ENCODE measurements at regions not wholly inside any gene's neighbourhood (a gene's known extent, or its start where the extent isn't known, plus 50 kb on each side); places are given as distances from the start of the nearest gene placed in this dataset.
"Not testable (repeated sequence)": the region's sequence is repeated elsewhere in the genome, so short reads cannot be mapped to it uniquely, and the experiment has no call there.

DNA sequence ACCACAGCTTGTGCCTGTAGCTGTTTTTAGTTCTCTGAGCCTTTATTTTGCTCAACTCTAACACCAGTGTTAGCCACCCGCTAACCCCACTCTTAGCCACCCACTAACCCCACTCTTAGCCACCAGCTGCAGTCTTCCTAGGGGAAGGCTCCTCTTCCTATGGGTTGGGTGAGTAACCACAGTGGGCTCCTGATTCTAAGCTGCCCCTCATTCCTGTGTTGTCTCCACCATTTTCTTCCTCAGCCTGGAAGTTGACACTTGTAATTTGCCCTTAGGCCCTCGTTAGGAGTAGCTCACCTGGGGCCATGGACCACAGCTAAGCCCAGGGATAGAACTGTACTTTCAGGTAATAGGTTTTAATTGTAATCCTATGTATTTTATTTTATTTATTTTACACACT, 782.9 kb upstream of the TPTE start:
- H3K27ac ChIP-seq (ENCODE audit: low read depth, low read length), result no peak overlapping the region
- H3K9me2 ChIP-seq (replicated peaks; ENCODE audit: insufficient read depth, low read length), result no peaks in the 10 kb centered on the region
- H3K9me3 ChIP-seq (ENCODE audit: insufficient read depth, low read length), result peaks cover 16% of the 10 kb centered on the region; the same call in 1 of the 2 replicates
- no peak overlapping the region for H2AFZ ChIP-seq (ENCODE audit: low read depth, low read length, severe bottlenecking)
- H3K4me2 ChIP-seq (ENCODE audit: low read depth, low read length, poor library complexity, severe bottlenecking), result no peak overlapping the region
- H3K27me3 ChIP-seq (ENCODE audit: low read length), result no peaks in the 10 kb centered on the region
- no peaks in the 10 kb centered on the region for H3F3A ChIP-seq (ENCODE audit: insufficient read depth)
- no peak overlapping the region for H3K4me3 ChIP-seq (ENCODE audit: insufficient read depth, low read length, poor library complexity, severe bottlenecking)
- H3K79me2 ChIP-seq (ENCODE audit: insufficient read depth, low read length), result no peaks in the 10 kb centered on the region
- H3K9ac ChIP-seq (ENCODE audit: low read length), result no peak overlapping the region
- TF ChIP-seq EZH2phosphoT487 (conservative IDR thresholded peaks at IDR 0.05; ENCODE audit: low read length), result no peak
- TF ChIP-seq, protein P1, sequence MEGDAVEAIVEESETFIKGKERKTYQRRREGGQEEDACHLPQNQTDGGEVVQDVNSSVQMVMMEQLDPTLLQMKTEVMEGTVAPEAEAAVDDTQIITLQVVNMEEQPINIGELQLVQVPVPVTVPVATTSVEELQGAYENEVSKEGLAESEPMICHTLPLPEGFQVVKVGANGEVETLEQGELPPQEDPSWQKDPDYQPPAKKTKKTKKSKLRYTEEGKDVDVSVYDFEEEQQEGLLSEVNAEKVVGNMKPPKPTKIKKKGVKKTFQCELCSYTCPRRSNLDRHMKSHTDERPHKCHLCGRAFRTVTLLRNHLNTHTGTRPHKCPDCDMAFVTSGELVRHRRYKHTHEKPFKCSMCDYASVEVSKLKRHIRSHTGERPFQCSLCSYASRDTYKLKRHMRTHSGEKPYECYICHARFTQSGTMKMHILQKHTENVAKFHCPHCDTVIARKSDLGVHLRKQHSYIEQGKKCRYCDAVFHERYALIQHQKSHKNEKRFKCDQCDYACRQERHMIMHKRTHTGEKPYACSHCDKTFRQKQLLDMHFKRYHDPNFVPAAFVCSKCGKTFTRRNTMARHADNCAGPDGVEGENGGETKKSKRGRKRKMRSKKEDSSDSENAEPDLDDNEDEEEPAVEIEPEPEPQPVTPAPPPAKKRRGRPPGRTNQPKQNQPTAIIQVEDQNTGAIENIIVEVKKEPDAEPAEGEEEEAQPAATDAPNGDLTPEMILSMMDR (IDR thresholded peaks at IDR 0.05; ENCODE audit: insufficient read depth, low read length, poor library complexity, severe bottlenecking), result no peak
- H4K20me1 ChIP-seq (ENCODE audit: low read depth, low read length), result no peaks in the 10 kb centered on the region
- no peaks in the 10 kb centered on the region for H3K36me3 ChIP-seq (ENCODE audit: low read length)

GRCh38 chr21:9739240-9739639, 782.1 kb upstream of the TPTE start:
- Histone ChIP-seq H3F3A (ENCODE audit: insufficient read depth) (no peaks in the 10 kb centered on the region), H3K4me3 (ENCODE audit: insufficient read depth, low read length, poor library complexity, severe bottlenecking) (no peak overlapping the region), H3K9me2 (replicated peaks; ENCODE audit: insufficient read depth, low read length) (no peaks in the 10 kb centered on the region), H3K4me2 (ENCODE audit: low read depth, low read length, poor library complexity, severe bottlenecking) (no peak overlapping the region), H3K79me2 (ENCODE audit: insufficient read depth, low read length) (no peaks in the 10 kb centered on the region), H3K27ac (ENCODE audit: low read depth, low read length) (no peak overlapping the region), H4K20me1 (ENCODE audit: low read depth, low read length) (no peaks in the 10 kb centered on the region), H3K9ac (ENCODE audit: low read length) (no peak overlapping the region), H3K9me3 (ENCODE audit: insufficient read depth, low read length) (peaks cover 14% of the 10 kb centered on the region; the same call in 1 of the 2 replicates), H2AFZ (ENCODE audit: low read depth, low read length, severe bottlenecking) (no peak overlapping the region), H3K27me3 (ENCODE audit: low read length) (no peaks in the 10 kb centered on the region), H3K36me3 (ENCODE audit: low read length) (no peaks in the 10 kb centered on the region)
- no peak for TF ChIP-seq EZH2phosphoT487 (conservative IDR thresholded peaks at IDR 0.05; ENCODE audit: low read length)
- TF ChIP-seq, protein P1 (IDR thresholded peaks at IDR 0.05; ENCODE audit: insufficient read depth, low read length, poor library complexity, severe bottlenecking), result no peak

GRCh38 chr21:9740177-9740941, 781.0 kb upstream of the TPTE start:
- H3K27me3 ChIP-seq (ENCODE audit: low read length); H3K79me2 ChIP-seq (ENCODE audit: insufficient read depth, low read length); H3K36me3 ChIP-seq (ENCODE audit: low read length); H2AFZ ChIP-seq (ENCODE audit: low read depth, low read length, severe bottlenecking); H3K9ac ChIP-seq (ENCODE audit: low read length); H3F3A ChIP-seq (ENCODE audit: insufficient read depth); H4K20me1 ChIP-seq (ENCODE audit: low read depth, low read length); H3K4me2 ChIP-seq (ENCODE audit: low read depth, low read length, poor library complexity, severe bottlenecking); H3K4me3 ChIP-seq (ENCODE audit: insufficient read depth, low read length, poor library complexity, severe bottlenecking); H3K9me2 ChIP-seq (replicated peaks; ENCODE audit: insufficient read depth, low read length); H3K27ac ChIP-seq (ENCODE audit: low read depth, low read length): not testable (repeated sequence)
- H3K9me3 ChIP-seq (ENCODE audit: insufficient read depth, low read length), result 0 out of 2 replicates have a peak, but pooled peaks cover 12% of the 10 kb centered on the region

DNA sequence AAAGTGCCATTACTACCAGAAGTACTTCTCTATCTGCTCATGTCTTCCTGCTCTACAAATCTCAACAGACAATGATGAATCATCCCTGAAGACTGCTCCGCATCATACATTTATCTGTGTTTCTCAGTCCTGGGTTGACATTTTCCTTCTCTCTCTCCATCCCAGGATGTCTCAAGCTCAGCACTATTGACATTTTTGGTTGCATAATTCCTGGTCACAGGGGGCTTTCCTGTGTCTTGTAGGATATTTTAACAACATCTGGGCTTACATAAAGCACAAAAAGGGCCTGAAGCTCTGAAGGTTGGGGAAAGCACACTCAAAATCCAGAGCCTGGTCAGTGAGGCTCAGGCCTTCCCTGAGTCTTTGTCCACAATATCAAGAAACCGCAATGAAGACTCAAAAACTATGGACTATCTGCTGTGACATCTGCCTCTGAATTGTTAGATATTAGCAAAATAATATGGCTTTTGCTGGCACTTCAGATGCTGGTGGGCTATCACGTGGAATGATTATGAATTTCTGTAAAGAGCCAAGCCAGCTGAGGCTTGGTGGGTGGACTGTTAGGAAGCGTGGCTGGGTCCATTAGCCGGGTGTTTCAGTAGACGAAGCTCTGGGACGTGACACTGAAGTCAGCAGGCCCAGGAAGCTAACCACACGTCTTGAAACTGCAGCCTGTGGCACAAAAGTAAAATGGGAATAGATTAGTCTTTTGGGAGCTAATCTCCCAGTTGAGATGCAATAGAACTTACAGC, 780.2 kb upstream of the TPTE start:
- not testable (repeated sequence) for H3K79me2 ChIP-seq (ENCODE audit: insufficient read depth, low read length); H3K27ac ChIP-seq (ENCODE audit: low read depth, low read length); H4K20me1 ChIP-seq (ENCODE audit: low read depth, low read length); H3K9me2 ChIP-seq (replicated peaks; ENCODE audit: insufficient read depth, low read length); H3K36me3 ChIP-seq (ENCODE audit: low read length); H3K9ac ChIP-seq (ENCODE audit: low read length); H3K27me3 ChIP-seq (ENCODE audit: low read length); H3K4me2 ChIP-seq (ENCODE audit: low read depth, low read length, poor library complexity, severe bottlenecking); H2AFZ ChIP-seq (ENCODE audit: low read depth, low read length, severe bottlenecking); H3F3A ChIP-seq (ENCODE audit: insufficient read depth); H3K4me3 ChIP-seq (ENCODE audit: insufficient read depth, low read length, poor library complexity, severe bottlenecking)
- H3K9me3 ChIP-seq (ENCODE audit: insufficient read depth, low read length), result 0 out of 2 replicates have a peak, but pooled peaks cover 12% of the 10 kb centered on the region

DNA sequence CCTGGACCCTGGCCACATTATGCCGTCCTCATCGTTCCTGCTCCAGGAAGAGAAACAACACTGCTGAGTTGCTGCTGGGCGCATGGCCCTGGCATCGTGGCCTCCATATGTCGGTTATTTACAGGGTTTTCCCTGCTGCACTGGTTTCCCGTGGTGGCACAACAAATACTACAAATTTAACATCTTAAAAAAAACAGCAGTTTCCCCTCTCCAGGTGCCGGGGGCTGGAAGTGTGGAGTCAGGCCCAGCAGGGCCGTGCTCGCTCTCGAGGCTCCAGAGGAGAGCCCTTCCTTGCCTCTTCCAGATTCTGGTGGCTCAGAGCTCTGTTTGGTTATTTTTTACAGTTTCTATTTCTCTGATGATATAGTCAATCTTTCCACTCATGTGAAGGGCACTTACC, 777.8 kb upstream of the TPTE start:
- H3F3A ChIP-seq (ENCODE audit: insufficient read depth); H3K27ac ChIP-seq (ENCODE audit: low read depth, low read length); H2AFZ ChIP-seq (ENCODE audit: low read depth, low read length, severe bottlenecking); H3K4me2 ChIP-seq (ENCODE audit: low read depth, low read length, poor library complexity, severe bottlenecking); H3K9me2 ChIP-seq (replicated peaks; ENCODE audit: insufficient read depth, low read length); H3K9ac ChIP-seq (ENCODE audit: low read length); H3K36me3 ChIP-seq (ENCODE audit: low read length); H3K4me3 ChIP-seq (ENCODE audit: insufficient read depth, low read length, poor library complexity, severe bottlenecking); H3K9me3 ChIP-seq (ENCODE audit: insufficient read depth, low read length); H3K27me3 ChIP-seq (ENCODE audit: low read length); H3K79me2 ChIP-seq (ENCODE audit: insufficient read depth, low read length); H4K20me1 ChIP-seq (ENCODE audit: low read depth, low read length): not testable (repeated sequence)

GRCh38 chr21:9744166-9744565, 777.2 kb upstream of the TPTE start:
- H3K4me2 ChIP-seq (ENCODE audit: low read depth, low read length, poor library complexity, severe bottlenecking), result not testable (repeated sequence)

More at GRCh38 chr21:9744166-9744565, 777.2 kb upstream of the TPTE start:
- not testable (repeated sequence) for H3K9me3 ChIP-seq (ENCODE audit: insufficient read depth, low read length); H3K9me2 ChIP-seq (replicated peaks; ENCODE audit: insufficient read depth, low read length); H3K27ac ChIP-seq (ENCODE audit: low read depth, low read length); H3K4me3 ChIP-seq (ENCODE audit: insufficient read depth, low read length, poor library complexity, severe bottlenecking); H4K20me1 ChIP-seq (ENCODE audit: low read depth, low read length); H3K36me3 ChIP-seq (ENCODE audit: low read length); H3K27me3 ChIP-seq (ENCODE audit: low read length); H2AFZ ChIP-seq (ENCODE audit: low read depth, low read length, severe bottlenecking); H3K9ac ChIP-seq (ENCODE audit: low read length); H3F3A ChIP-seq (ENCODE audit: insufficient read depth); H3K79me2 ChIP-seq (ENCODE audit: insufficient read depth, low read length)
